HCT116 (cell line): ENCODE measurements at regions not wholly inside any gene's neighbourhood (a gene's known extent, or its start where the extent isn't known, plus 50 kb on each side); places are given as distances from the start of the nearest gene placed in this dataset.

Source experiments
- ATAC-seq: fragments of 200-7000 bp; cut with Tn5 transposase; 2 replicates; pipeline ENCODE4 v1.9.1; 2020; ENCODE audit warnings: mild to moderate bottlenecking, moderate library complexity
- BruUV-seq: library from RNA; stranded (reverse); fragments of 400-500 nt; replicated peaks from 2 replicates; lab custom pipeline; 2021; lab: Mats Ljungman, UMichigan
- CTCF ChIA-PET: fragments of 300-600 bp; sonication (Branson Sonifier 250); formaldehyde crosslinking; loops from one replicate; lab custom pipeline; 2021; ENCODE audit warnings: antibody characterized with exemption; lab: Charles Lee
- POLR2A ChIA-PET: fragments of 300-600, 350-600 bp; sonication (Branson Sonifier 250); formaldehyde crosslinking; loops from one replicate; lab custom pipeline; 2021; ENCODE audit warnings: antibody characterized with exemption; lab: Charles Lee
- RAD21 ChIA-PET, 2 experiments: fragments of 300-600 bp; sonication (Branson Sonifier 250); formaldehyde crosslinking; loops; one replicate each; lab custom pipeline; 2023; ENCODE audit warnings: low total read pairs in 2 of 2; ENCODE audit not compliant: uncharacterized antibody in 2 of 2, unreplicated experiment in 2 of 2, low non-redundant PET in 1 of 2; lab: Charles Lee
- DNase-seq: peaks from one replicate; pipeline ENCODE4 v3.0.0-alpha.2; 2010; ENCODE audit warnings: low read depth, low spot score
- H2AFZ ChIP-seq: fragments of 200-600 bp; shearing (Covaris generic), sonication (generic); 2 replicates; pipeline ENCODE4 v1.6.1; 2017; ENCODE audit warnings: low read depth, mixed run types, mixed read lengths, antibody characterized with exemption, low read length; ENCODE audit not compliant: poor library complexity, severe bottlenecking
- H3K27ac ChIP-seq: 2 replicates; pipeline ENCODE4 v1.5.1; 2012; ENCODE audit warnings: low read depth, low read length
- H3K27me3 ChIP-seq: fragments of 200-600 bp; sonication (generic); 2 replicates; pipeline ENCODE4 v1.6.1; 2016; ENCODE audit warnings: mixed run types, low read length, mixed read lengths; ENCODE audit not compliant: insufficient read depth
- H3K36me3 ChIP-seq, 2 experiments: fragments of 200-500 bp in 1 of 2; fragments of 200-600 bp in 1 of 2; sonication (Bioruptor generic) in 1 of 2; sonication (generic) in 1 of 2; 2 replicates each; pipeline versions ENCODE4 v1.5.1 to v1.6.1; 2014 to 2016; ENCODE audit warnings: low read length in 2 of 2, inconsistent platforms in 1 of 2, mixed read lengths in 1 of 2, mixed run types in 1 of 2; ENCODE audit not compliant: insufficient read depth in 2 of 2, control insufficient read depth in 1 of 2
- H3K4me1 ChIP-seq, 2 experiments: fragments of 200-600 bp in 1 of 2; sonication (generic) in 1 of 2; 2 replicates each; pipeline versions ENCODE4 v1.5.1 to v1.6.1; 2012 to 2017; ENCODE audit warnings: low read length in 2 of 2, inconsistent platforms in 1 of 2, mild to moderate bottlenecking in 1 of 2, mixed read lengths in 1 of 2, mixed run types in 1 of 2, moderate library complexity in 1 of 2; ENCODE audit not compliant: insufficient read depth in 2 of 2, control insufficient read depth in 1 of 2
- H3K4me2 ChIP-seq: fragments of 200-600 bp; sonication (generic); 2 replicates; pipeline ENCODE4 v1.6.1; 2017; ENCODE audit warnings: mixed run types, low read length, mixed read lengths
- H3K4me3 ChIP-seq, 2 experiments: fragments of 200-600 bp in 1 of 2; sonication (generic) in 1 of 2; replicated peaks in 1 of 2; 2 replicates each; pipeline ENCODE4 v1.5.1; 2011 to 2016; ENCODE audit warnings: low read length in 2 of 2, control low read depth in 1 of 2, low read depth in 1 of 2, mild to moderate bottlenecking in 1 of 2, mixed read lengths in 1 of 2, mixed run types in 1 of 2
- H3K79me2 ChIP-seq: fragments of 200-600 bp; sonication (generic); 2 replicates; pipeline ENCODE4 v1.6.1; 2017; ENCODE audit warnings: mild to moderate bottlenecking, mixed run types, low read length, moderate library complexity, mixed read lengths; ENCODE audit not compliant: insufficient read depth
- H3K9ac ChIP-seq: fragments of 200-600 bp; sonication (generic); 2 replicates; pipeline ENCODE4 v1.6.1; 2016; ENCODE audit warnings: low read length, mixed read lengths
- H3K9me2 ChIP-seq: fragments of 200-600 bp; sonication (generic), shearing (Covaris generic); 2 replicates; pipeline ENCODE4 v1.6.1; 2017; ENCODE audit warnings: mixed run types, mild to moderate bottlenecking, moderate library complexity; ENCODE audit not compliant: insufficient read depth
- H3K9me3 ChIP-seq, 2 experiments: fragments of 200-500 bp in 1 of 2; fragments of 200-600 bp in 1 of 2; sonication (Bioruptor generic) in 1 of 2; sonication (generic) in 1 of 2; 2 replicates each; pipeline ENCODE4 v1.6.1; 2014 to 2017; ENCODE audit warnings: low read length in 2 of 2, mixed read lengths in 2 of 2, inconsistent platforms in 1 of 2, low read depth in 1 of 2, mild to moderate bottlenecking in 1 of 2, mixed run types in 1 of 2, moderate library complexity in 1 of 2; ENCODE audit not compliant: control insufficient read depth in 1 of 2, insufficient read depth in 1 of 2
- H4K20me1 ChIP-seq: fragments of 200-600 bp; sonication (generic), shearing (Covaris generic); 2 replicates; pipeline ENCODE4 v1.6.1; 2017; ENCODE audit warnings: mixed run types, mild to moderate bottlenecking, moderate library complexity; ENCODE audit not compliant: insufficient read depth
- CBX3 ChIP-seq: IDR thresholded peaks from 2 replicates; pipeline ENCODE4 v1.6.1; 2012; ENCODE audit warnings: low read depth
- CEBPB ChIP-seq: IDR thresholded peaks from 2 replicates; pipeline ENCODE4 v1.6.1; 2012; ENCODE audit warnings: low read depth
- EGR1 ChIP-seq: IDR thresholded peaks from 2 replicates; pipeline ENCODE4 v1.6.1; 2012; ENCODE audit warnings: low read depth
- ELF1 ChIP-seq: IDR thresholded peaks from 2 replicates; pipeline ENCODE4 v1.6.1; 2012; ENCODE audit warnings: low read depth, borderline replicate concordance
- EZH2phosphoT487 ChIP-seq: fragments of 200-600 bp; IDR thresholded peaks from 2 replicates; pipeline ENCODE4 v1.6.1; 2018; ENCODE audit warnings: antibody characterized with exemption, borderline replicate concordance
- FOSL1 ChIP-seq: IDR thresholded peaks from 2 replicates; pipeline ENCODE4 v1.6.1; 2012; ENCODE audit warnings: low read depth
- JUND ChIP-seq: IDR thresholded peaks from 2 replicates; pipeline ENCODE4 v1.6.1; 2012
- RAD21 ChIP-seq: IDR thresholded peaks from 2 replicates; pipeline ENCODE4 v1.6.1; 2012; ENCODE audit warnings: low read depth, mild to moderate bottlenecking
- REST ChIP-seq: IDR thresholded peaks from 2 replicates; pipeline ENCODE4 v1.6.1; 2012; ENCODE audit warnings: low read depth
- SIN3A ChIP-seq: IDR thresholded peaks from 2 replicates; pipeline ENCODE4 v1.6.1; 2012; ENCODE audit warnings: low read depth
- SP1 ChIP-seq: IDR thresholded peaks from 2 replicates; pipeline ENCODE4 v1.6.1; 2012; ENCODE audit warnings: low read depth
- SRF ChIP-seq: IDR thresholded peaks from 2 replicates; pipeline ENCODE4 v1.6.1; 2012; ENCODE audit warnings: low read depth
- TCF7L2 ChIP-seq: IDR thresholded peaks from 2 replicates; pipeline ENCODE4 v1.7.0; 2011; ENCODE audit warnings: borderline replicate concordance, inconsistent platforms; ENCODE audit not compliant: insufficient read depth, insufficient read length; ENCODE audit errors: extremely low read depth
- ZBTB33 ChIP-seq: IDR thresholded peaks from 2 replicates; pipeline ENCODE4 v1.6.1; 2011; ENCODE audit warnings: mild to moderate bottlenecking, low read length, moderate library complexity; ENCODE audit not compliant: insufficient replicate concordance; ENCODE audit errors: extremely low read depth
- ZFX ChIP-seq: fragments of 450-650 bp; IDR thresholded peaks from 2 replicates; pipeline ENCODE4 v1.6.1; 2017
- ZNF274 ChIP-seq: fragments of 200-500 bp; sonication (Bioruptor generic); IDR thresholded peaks from 2 replicates; pipeline ENCODE4 v1.6.1; 2014; ENCODE audit warnings: mild to moderate bottlenecking, low read depth, low read length, inconsistent platforms
- intact Hi-C: fragments of 100-400 bp; cut with micrococcal nuclease; formaldehyde crosslinking; loops from 2 replicates; pipeline ENCODE4 v1.10.0; 2022
- TF ChIP-seq, protein P1 (sequence below): IDR thresholded peaks from 2 replicates; pipeline ENCODE4 v1.6.1; 2012
- TF ChIP-seq, protein P2 (sequence below): IDR thresholded peaks from 2 replicates; pipeline ENCODE4 v1.6.1; 2012
- TF ChIP-seq, protein P3 (sequence below), 3 experiments: fragments of 200-600 bp in 1 of 3; sonication (generic) in 1 of 3; IDR thresholded peaks in 2 of 3; conservative IDR thresholded peaks in 1 of 3; 2 replicates each; pipeline ENCODE4 v1.5.1; 2012 to 2017; ENCODE audit warnings: low read depth in 2 of 3, low read length in 2 of 3, antibody characterized with exemption in 1 of 3, borderline replicate concordance in 1 of 3, control low read depth in 1 of 3, mild to moderate bottlenecking in 1 of 3, mixed read lengths in 1 of 3, mixed run types in 1 of 3, moderate library complexity in 1 of 3; ENCODE audit not compliant: insufficient read depth in 1 of 3

GRCh38 chr5:102625928-102626327 is 127.1 kb upstream of the SLCO6A1 start:
- intact Hi-C loops: no loop called here
- Histone ChIP-seq H3K9me3 (peaks cover 0 to 3% of the 10 kb centered on the region in 2 experiments; a peak in 1 of 4 replicates), H3K79me2 (no peaks in the 10 kb centered on the region), H3K9me2 (no peaks in the 10 kb centered on the region), H4K20me1 (no peaks in the 10 kb centered on the region), H3K9ac (no peak overlapping the region), H2AFZ (no peak overlapping the region), H3K27me3 (no peaks in the 10 kb centered on the region), H3K4me2 (no peak overlapping the region), H3K36me3 (no peaks in the 10 kb centered on the region), H3K4me3 (no peak overlapping the region), H3K4me1 (peaks cover 20 to 31% of the 10 kb centered on the region in 2 experiments), H3K27ac (no peak overlapping the region)
- DNase-seq: no peak
- RAD21 ChIA-PET: no interaction called here
- no TSS peak for BruUV-seq
- ATAC-seq: no peak
- POLR2A ChIA-PET: no interaction called here
- TF ChIP-seq EGR1: no peak
- TF ChIP-seq ZBTB33: no peak
- no peak for TF ChIP-seq SRF
- no peak for TF ChIP-seq FOSL1
- no peak for TF ChIP-seq ELF1
- no peak for TF ChIP-seq CBX3
- no peak for TF ChIP-seq REST
- no peak for TF ChIP-seq TCF7L2
- TF ChIP-seq, protein P1, sequence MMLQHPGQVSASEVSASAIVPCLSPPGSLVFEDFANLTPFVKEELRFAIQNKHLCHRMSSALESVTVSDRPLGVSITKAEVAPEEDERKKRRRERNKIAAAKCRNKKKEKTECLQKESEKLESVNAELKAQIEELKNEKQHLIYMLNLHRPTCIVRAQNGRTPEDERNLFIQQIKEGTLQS: no peak
- TF ChIP-seq JUND: no peak
- no peak for TF ChIP-seq SIN3A
- TF ChIP-seq, protein P2, sequence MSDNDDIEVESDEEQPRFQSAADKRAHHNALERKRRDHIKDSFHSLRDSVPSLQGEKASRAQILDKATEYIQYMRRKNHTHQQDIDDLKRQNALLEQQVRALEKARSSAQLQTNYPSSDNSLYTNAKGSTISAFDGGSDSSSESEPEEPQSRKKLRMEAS: no peak
- no peak for TF ChIP-seq EZH2phosphoT487
- no peak for TF ChIP-seq CEBPB
- TF ChIP-seq, protein P3, sequence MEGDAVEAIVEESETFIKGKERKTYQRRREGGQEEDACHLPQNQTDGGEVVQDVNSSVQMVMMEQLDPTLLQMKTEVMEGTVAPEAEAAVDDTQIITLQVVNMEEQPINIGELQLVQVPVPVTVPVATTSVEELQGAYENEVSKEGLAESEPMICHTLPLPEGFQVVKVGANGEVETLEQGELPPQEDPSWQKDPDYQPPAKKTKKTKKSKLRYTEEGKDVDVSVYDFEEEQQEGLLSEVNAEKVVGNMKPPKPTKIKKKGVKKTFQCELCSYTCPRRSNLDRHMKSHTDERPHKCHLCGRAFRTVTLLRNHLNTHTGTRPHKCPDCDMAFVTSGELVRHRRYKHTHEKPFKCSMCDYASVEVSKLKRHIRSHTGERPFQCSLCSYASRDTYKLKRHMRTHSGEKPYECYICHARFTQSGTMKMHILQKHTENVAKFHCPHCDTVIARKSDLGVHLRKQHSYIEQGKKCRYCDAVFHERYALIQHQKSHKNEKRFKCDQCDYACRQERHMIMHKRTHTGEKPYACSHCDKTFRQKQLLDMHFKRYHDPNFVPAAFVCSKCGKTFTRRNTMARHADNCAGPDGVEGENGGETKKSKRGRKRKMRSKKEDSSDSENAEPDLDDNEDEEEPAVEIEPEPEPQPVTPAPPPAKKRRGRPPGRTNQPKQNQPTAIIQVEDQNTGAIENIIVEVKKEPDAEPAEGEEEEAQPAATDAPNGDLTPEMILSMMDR (IDR thresholded peaks at IDR 0.05 in 2 of 3, conservative IDR thresholded peaks at IDR 0.05 in 1 of 3; ENCODE audit: borderline replicate concordance in 1 of 3, insufficient read depth in 1 of 3, low read depth in 2 of 3, low read length in 2 of 3): no peak
- TF ChIP-seq ZNF274: no peak
- TF ChIP-seq RAD21: no peak
- no peak for TF ChIP-seq SP1
- no peak for TF ChIP-seq ZFX
- CTCF ChIA-PET: no interaction called here
